Ovary (tissue), 7 donors: ENCODE measurements at regions not wholly inside any gene's neighbourhood (a gene's known extent, or its start where the extent isn't known, plus 50 kb on each side); places are given as distances from the start of the nearest gene placed in this dataset.

Experiments used
- DNase-seq, 5 donors: peaks; one replicate each; pipeline ENCODE4 v3.0.0-alpha.2; 2019 to 2020
- H3K27ac ChIP-seq, 2 donors: fragments of 200-600 bp; one replicate each; pipeline versions ENCODE4 v1.5.1 to v1.8.0; 2019 to 2022
- H3K27me3 ChIP-seq: fragments of 200-600 bp; one replicate; pipeline ENCODE4 v1.8.0; 2022
- H3K36me3 ChIP-seq: fragments of 200-600 bp; sonication (generic); one replicate; pipeline ENCODE4 v1.5.1; 2019
- H3K4me1 ChIP-seq: one replicate; pipeline ENCODE4 v1.8.1; 2013; ENCODE audit warnings: mild to moderate bottlenecking, moderate library complexity; ENCODE audit not compliant: insufficient read depth
- H3K4me3 ChIP-seq: fragments of 200-600 bp; sonication (generic); one replicate; pipeline ENCODE4 v1.5.1; 2017
- H3K9me3 ChIP-seq, 2 donors: fragments of 200-600 bp in 1 of 2; sonication (generic) in 1 of 2; one replicate each; pipeline versions ENCODE4 v1.5.1 to v1.8.1; 2013 to 2019; ENCODE audit warnings: mild to moderate bottlenecking in 1 of 2, moderate library complexity in 1 of 2
- EP300 ChIP-seq: sonication (generic); formaldehyde crosslinking; IDR thresholded peaks from one replicate; pipeline ENCODE4 v1.6.1; 2017; ENCODE audit warnings: antibody characterized with exemption
- POLR2A ChIP-seq: fragments of 450-650 bp; IDR thresholded peaks from one replicate; pipeline ENCODE4 v1.6.1; 2017; ENCODE audit warnings: antibody characterized with exemption, mild to moderate bottlenecking, moderate library complexity
- WGBS, 3 donors: extraction: QIAGEN DNeasy Blood & Tissue Kit in 1 of 3; methylation state at CpG; one replicate each; pipeline versions ENCODE4 v1.1.5 to v1.1.7; 2013 to 2017; 5-methylcytosine and 5-hydroxymethylcytosine counted together
- intact Hi-C, 4 donors: fragments of 100-400 bp; cut with DNase I; formaldehyde crosslinking; loops; one replicate each; pipeline versions ENCODE4 v1.11.0 to v1.15.1; 2022 to 2023
- TF ChIP-seq, protein P1 (sequence below), 3 donors: fragments of 450-650 bp in 2 of 3; fragments of 200-600 bp in 1 of 3; IDR thresholded peaks; one replicate each; pipeline versions ENCODE4 v1.5.1 to v1.8.0; 2016 to 2022; ENCODE audit warnings: antibody characterized with exemption in 3 of 3, mild to moderate bottlenecking in 1 of 3
- donor health status: DM: no; HTN: no; CAD: no; lungs with moderate emphysema.
- donor health status: DM: no; HTN: no; CAD: no.
- donor health status: Bipolar disorder and iron deficiency.
- donor health status: DM: no; HTN: no; CAD: no.
- donor health status: DM: yes; HTN: yes; CAD: no.

DNA sequence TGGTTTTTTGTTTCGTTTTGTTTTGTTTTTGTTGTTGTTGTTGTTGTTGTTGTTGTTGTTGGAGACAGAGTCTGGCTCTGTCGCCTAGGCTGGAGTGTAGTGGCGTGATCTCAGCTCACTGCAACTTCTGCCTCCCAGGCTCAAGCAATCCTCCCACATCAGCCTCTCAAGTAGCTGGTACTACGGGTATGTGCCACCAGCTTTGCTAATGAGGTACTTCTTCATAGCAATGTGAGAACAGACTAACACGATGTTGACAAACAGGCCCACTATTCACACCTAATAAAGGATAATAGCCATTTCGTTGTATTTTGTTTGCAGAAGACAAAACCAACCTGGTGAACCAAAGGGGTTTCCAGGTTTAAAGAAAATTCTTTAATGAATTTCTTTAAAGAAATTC lies 130.9 kb downstream of the DIRAS2 start:
- intact Hi-C loops, result no loop called here
- 57 to 70% (median 60%) methylated on average over 6 of the region's 6 CpGs for WGBS, 3 donors

DNA sequence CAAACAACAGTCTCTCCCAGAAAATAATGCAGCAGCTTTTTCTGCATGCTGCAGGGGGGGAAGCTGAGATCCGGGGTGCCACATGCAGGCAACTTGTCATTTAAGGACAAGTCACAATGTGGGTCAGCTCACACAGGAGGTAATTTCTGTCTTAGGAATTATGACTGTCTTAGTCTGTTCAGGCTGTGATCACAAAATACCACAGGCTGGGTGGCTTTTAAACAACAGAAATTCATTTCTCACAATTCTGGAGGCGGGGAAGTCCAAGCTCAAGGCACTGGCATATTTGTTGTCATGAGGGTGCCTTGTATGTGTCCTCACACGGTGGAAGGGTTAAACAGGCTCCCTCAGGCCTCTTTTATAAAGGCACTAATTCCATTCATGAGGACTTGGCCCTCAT lies 127.7 kb downstream of the DIRAS2 start:
- no peak for DNase-seq
- Histone ChIP-seq H3K27ac (no peak overlapping the region), H3K36me3 (no peaks in the 10 kb centered on the region), H3K9me3 (no peaks in the 10 kb centered on the region), H3K4me3 (no peak overlapping the region), H3K27me3 (no peaks in the 10 kb centered on the region), H3K4me1 (no peaks in the 10 kb centered on the region)
- WGBS, 3 donors, result 74 to 82% (median 81%) methylated on average over 3 of the region's 3 CpGs
- intact Hi-C loops, result no loop called here
- no peak for TF ChIP-seq POLR2A
- TF ChIP-seq EP300, result no peak
- TF ChIP-seq, protein P1, sequence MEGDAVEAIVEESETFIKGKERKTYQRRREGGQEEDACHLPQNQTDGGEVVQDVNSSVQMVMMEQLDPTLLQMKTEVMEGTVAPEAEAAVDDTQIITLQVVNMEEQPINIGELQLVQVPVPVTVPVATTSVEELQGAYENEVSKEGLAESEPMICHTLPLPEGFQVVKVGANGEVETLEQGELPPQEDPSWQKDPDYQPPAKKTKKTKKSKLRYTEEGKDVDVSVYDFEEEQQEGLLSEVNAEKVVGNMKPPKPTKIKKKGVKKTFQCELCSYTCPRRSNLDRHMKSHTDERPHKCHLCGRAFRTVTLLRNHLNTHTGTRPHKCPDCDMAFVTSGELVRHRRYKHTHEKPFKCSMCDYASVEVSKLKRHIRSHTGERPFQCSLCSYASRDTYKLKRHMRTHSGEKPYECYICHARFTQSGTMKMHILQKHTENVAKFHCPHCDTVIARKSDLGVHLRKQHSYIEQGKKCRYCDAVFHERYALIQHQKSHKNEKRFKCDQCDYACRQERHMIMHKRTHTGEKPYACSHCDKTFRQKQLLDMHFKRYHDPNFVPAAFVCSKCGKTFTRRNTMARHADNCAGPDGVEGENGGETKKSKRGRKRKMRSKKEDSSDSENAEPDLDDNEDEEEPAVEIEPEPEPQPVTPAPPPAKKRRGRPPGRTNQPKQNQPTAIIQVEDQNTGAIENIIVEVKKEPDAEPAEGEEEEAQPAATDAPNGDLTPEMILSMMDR (IDR thresholded peaks at IDR 0.05), result no peak

More for the DNA sequence above, 130.9 kb downstream of the DIRAS2 start:
- DNase-seq, result no peak
- Histone ChIP-seq H3K27ac (no peak overlapping the region), H3K9me3 (no peaks in the 10 kb centered on the region), H3K27me3 (no peaks in the 10 kb centered on the region), H3K36me3 (no peaks in the 10 kb centered on the region), H3K4me1 (no peaks in the 10 kb centered on the region), H3K4me3 (no peak overlapping the region)
- TF ChIP-seq, protein P1 (IDR thresholded peaks at IDR 0.05), result no peak
- TF ChIP-seq POLR2A (no peak), EP300 (no peak)

DNA sequence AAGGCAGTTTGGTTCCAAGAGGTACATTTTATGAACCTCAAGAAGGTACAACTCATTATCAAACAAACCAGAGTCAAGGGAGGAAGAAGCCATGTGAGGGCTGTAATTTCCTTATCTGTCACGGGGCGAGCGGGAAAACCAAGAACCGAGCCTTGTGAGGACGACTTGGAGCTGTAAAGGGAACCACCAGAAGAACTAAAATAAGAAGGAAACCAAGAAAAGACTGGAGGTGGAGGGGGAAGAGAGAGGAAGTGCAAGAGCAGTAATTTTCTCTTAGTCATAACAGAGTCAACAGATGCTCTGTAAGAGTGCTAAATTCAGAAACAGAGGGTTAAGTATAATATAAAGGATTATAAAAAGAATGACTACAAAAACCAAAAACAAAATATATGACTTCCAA lies 127.1 kb downstream of the DIRAS2 start:
- H3K4me3 ChIP-seq, result no peak overlapping the region
- no peak for DNase-seq
- no peak overlapping the region for H3K27ac ChIP-seq
- WGBS, 3 donors, result 68 to 84% (median 74%) methylated on average over 5 of the region's 5 CpGs
- no peaks in the 10 kb centered on the region for H3K9me3 ChIP-seq
- H3K27me3 ChIP-seq, result no peaks in the 10 kb centered on the region
- intact Hi-C loops, result no loop called here
- H3K36me3 ChIP-seq, result no peaks in the 10 kb centered on the region
- no peaks in the 10 kb centered on the region for H3K4me1 ChIP-seq
- TF ChIP-seq POLR2A (no peak), EP300 (no peak)
- TF ChIP-seq, protein P1 (IDR thresholded peaks at IDR 0.05), result no peak

DNA sequence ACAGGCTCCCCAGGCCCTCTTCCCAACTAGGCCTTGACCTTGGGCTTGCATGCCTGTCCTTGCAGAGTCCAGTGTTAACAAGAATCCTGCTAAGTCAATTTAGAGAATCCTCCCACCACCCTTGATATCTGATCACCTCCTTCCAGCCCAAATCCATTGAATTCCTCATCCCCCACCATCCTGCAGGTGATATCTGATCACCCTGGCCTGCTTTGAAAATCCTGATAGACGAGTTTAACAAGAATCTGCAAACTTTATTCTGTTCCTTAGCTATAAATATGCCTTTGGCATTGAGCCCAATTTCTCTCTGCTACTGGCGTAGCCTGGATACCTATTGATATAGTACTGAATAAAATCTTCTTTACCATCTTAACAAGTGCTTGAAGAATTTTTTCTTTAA lies 125.5 kb downstream of the DIRAS2 start:
- Histone ChIP-seq H3K4me1 (no peaks in the 10 kb centered on the region), H3K4me3 (no peak overlapping the region), H3K27ac (no peak overlapping the region), H3K27me3 (no peaks in the 10 kb centered on the region), H3K9me3 (no peaks in the 10 kb centered on the region), H3K36me3 (no peaks in the 10 kb centered on the region)
- intact Hi-C loops, result no loop called here
- WGBS, 3 donors, result 18 to 31% (median 27%) methylated on average over 2 of the region's 2 CpGs
- TF ChIP-seq EP300 (no peak), POLR2A (no peak)
- TF ChIP-seq, protein P1 (IDR thresholded peaks at IDR 0.05), result no peak
- DNase-seq, result no peak
